Neural cell (in vitro differentiated cells): ENCODE measurements at regions not wholly inside any gene's neighbourhood (a gene's known extent, or its start where the extent isn't known, plus 50 kb on each side); places are given as distances from the start of the nearest gene placed in this dataset.

Source experiments
- CTCF ChIP-seq: fragments of 450-650 bp; IDR thresholded peaks from 2 replicates; pipeline ENCODE4 v1.5.1; 2014; ENCODE audit warnings: antibody characterized with exemption, mild to moderate bottlenecking, moderate library complexity; ENCODE audit not compliant: poor library complexity, severe bottlenecking
- EZH2 ChIP-seq: fragments of 200-600, 300-800 bp; shearing (Covaris generic), sonication (generic); IDR thresholded peaks from 2 replicates; pipeline ENCODE4 v1.6.1; 2014; ENCODE audit warnings: antibody characterized with exemption, low read length, borderline replicate concordance, mild to moderate bottlenecking; ENCODE audit not compliant: insufficient read depth, poor library complexity, severe bottlenecking

GRCh38 chr10:29217292-29217738, 71.6 kb upstream of the LYZL1 start:
- no peak for TF ChIP-seq CTCF
- TF ChIP-seq EZH2: no peak
